ENCODE measurements at regions not wholly inside any gene's neighbourhood (a gene's known extent, or its start where the extent isn't known, plus 50 kb on each side); places are given as distances from the start of the nearest gene placed in this dataset.

- TF ChIP-seq CTCF (IDR thresholded peaks at IDR 0.05) = no peak
- no peak for TF ChIP-seq EP300 (IDR thresholded peaks at IDR 0.05)
Measured at GRCh38 chr16:17724242-17724898, 253.6 kb upstream of the XYLT1 start.

All from ovary (tissue), 3 donors.